ENCODE measurements at regions not wholly inside any gene's neighbourhood (a gene's known extent, or its start where the extent isn't known, plus 50 kb on each side); places are given as distances from the start of the nearest gene placed in this dataset.

- no peak overlapping the region for H3K4me3 ChIP-seq
- no peaks in the 10 kb centered on the region for H3K4me1 ChIP-seq
- intact Hi-C loops (cut with DNase I; ENCODE audit: low total_unique reads) = no loop called here
- TF ChIP-seq POLR2A (IDR thresholded peaks at IDR 0.05) (no peak), CTCF (IDR thresholded peaks at IDR 0.05) (no peak)
- no peaks in the 10 kb centered on the region for H3K9me3 ChIP-seq
- WGBS, 2 donors = 82 to 89% methylated on average over 2 of the region's 2 CpGs
- H3K36me3 ChIP-seq (ENCODE audit: low read depth, missing control alignments) = no peaks in the 10 kb centered on the region
- DNase-seq = no peak
- no peak overlapping the region for H3K27ac ChIP-seq
- H3K27me3 ChIP-seq = no peaks in the 10 kb centered on the region
These were observed 60.7 kb upstream of the NIPBL start for GRCh38 chr5:36815871-36816270.

GRCh38 chr5:36820900-36821299 lies 55.7 kb upstream of the NIPBL start:
- no peak for TF ChIP-seq CTCF (IDR thresholded peaks at IDR 0.05)
- TF ChIP-seq POLR2A (IDR thresholded peaks at IDR 0.05) = no peak

GRCh38 chr5:36826694-36827093 lies 49.9 kb upstream of the NIPBL start:
- intact Hi-C loops (cut with DNase I; ENCODE audit: low total_unique reads) = no loop called here
- no peak for TF ChIP-seq CTCF (IDR thresholded peaks at IDR 0.05)
- no peak for TF ChIP-seq POLR2A (IDR thresholded peaks at IDR 0.05)
- H3K27me3 ChIP-seq = no peaks in the 10 kb centered on the region

More at GRCh38 chr5:36820900-36821299, 55.7 kb upstream of the NIPBL start:
- intact Hi-C loops (cut with DNase I; ENCODE audit: low total_unique reads) = no loop called here
- Histone ChIP-seq H3K4me3 (no peak overlapping the region), H3K9me3 (no peaks in the 10 kb centered on the region), H3K4me1 (no peaks in the 10 kb centered on the region), H3K36me3 (ENCODE audit: low read depth, missing control alignments) (no peaks in the 10 kb centered on the region), H3K27me3 (no peaks in the 10 kb centered on the region), H3K27ac (no peak overlapping the region)
- 86 to 88% methylated on average over 6 of the region's 6 CpGs for WGBS, 2 donors
- DNase-seq = no peak

More at GRCh38 chr5:36826694-36827093, 49.9 kb upstream of the NIPBL start:
- no peak for DNase-seq
- Histone ChIP-seq H3K9me3 (no peaks in the 10 kb centered on the region), H3K36me3 (ENCODE audit: low read depth, missing control alignments) (no peaks in the 10 kb centered on the region), H3K27ac (no peak overlapping the region), H3K4me1 (no peaks in the 10 kb centered on the region), H3K4me3 (no peak overlapping the region)
- WGBS, 2 donors = 78 to 87% methylated on average over 2 of the region's 2 CpGs

Measured in testis (tissue), 2 donors.